ENCODE measurements at regions not wholly inside any gene's neighbourhood (a gene's known extent, or its start where the extent isn't known, plus 50 kb on each side); places are given as distances from the start of the nearest gene placed in this dataset.
A peak's percentile ranks its signal among the peaks of the same experiment; 100 is the strongest.

DNA sequence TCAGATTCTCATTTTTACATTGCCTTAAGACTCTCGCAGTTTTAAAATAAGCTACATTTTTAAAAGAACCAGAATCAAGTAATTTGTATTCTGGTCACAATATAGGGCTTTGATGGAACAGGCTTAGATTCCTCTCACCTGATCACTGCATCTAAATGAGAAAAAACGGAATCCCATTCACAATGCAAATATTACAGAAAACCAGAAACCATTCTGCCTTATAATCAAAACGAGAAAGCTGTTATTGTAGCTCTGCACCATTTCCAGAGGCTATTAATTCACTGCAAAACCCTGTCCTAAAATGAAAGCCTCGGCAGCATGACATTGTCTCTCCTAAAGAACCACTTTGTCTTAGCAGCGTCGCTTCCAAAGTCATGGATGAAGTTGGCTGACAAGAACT, 116.1 kb upstream of the ZNF366 start:
- DNase-seq (ENCODE audit: extremely low read depth, low read depth), result no peak

DNA sequence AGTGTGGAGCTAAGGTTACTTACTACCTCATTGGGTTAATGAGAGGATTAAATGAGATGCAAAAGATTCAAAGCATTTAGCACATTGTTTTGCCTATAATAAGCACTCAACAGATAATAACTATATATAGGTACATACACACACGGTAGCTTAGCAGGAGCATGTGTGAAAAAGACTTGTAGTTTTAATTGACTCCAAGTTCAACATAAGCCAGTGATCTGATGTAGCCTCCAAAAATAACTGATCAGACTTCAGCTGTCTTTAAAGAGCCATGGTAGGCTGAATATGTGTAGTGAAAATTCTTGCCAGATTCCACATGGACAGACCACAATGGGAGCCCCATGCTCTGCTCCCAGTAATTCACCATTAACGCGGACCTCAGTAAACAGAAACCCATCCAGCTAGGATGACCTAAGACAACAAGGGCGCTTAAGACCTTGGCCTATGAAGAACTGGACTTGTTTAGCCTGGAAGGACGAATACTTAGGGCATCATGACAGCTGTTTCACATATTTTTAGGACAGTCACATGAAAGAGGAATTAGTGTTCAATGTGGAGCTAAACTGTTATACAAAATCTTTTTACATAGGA, 115.1 kb upstream of the ZNF366 start:
- DNase-seq (ENCODE audit: extremely low read depth, low read depth), result no peak

DNA sequence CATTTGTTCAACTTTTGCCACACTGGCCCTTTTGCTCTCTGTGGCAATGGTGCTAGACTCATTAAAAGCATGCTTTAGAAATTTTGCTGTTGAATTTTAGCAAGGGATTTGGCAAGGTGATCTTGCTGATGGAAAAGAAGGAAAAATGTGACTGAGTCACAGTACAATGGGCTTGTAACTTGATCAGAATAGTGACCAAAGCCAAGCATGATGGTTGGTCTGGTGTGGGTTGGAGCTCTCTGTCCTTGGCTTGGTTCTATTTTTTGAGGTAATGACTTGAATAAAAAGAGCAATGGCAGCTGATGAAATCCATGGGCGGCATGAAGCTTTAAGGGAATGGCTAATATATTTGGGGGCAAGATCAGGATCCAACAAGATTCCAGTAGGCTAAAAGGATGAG, 114.4 kb upstream of the ZNF366 start:
- no peak for DNase-seq (ENCODE audit: extremely low read depth, low read depth)

DNA sequence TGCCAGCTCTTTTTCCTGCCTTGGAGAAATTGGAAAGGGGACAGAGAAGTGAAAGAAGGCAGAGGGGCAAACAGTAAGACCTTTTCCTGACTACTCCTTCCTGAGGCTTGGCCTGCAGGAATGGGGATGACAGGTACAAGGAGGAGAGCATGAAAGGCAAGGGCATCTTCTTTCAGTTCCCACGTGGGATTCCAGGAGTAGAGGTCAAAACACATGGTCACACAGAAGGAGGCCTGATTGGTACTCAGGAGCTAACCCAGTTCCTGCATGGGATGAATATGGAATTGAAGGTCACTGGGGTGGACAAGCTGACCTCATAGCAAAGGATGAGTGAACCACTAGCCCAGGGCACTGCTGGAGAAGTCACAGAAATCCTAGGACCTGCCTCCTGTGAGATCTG, 112.5 kb upstream of the ZNF366 start:
- DNase-seq (ENCODE audit: extremely low read depth, low read depth), result no peak

DNA sequence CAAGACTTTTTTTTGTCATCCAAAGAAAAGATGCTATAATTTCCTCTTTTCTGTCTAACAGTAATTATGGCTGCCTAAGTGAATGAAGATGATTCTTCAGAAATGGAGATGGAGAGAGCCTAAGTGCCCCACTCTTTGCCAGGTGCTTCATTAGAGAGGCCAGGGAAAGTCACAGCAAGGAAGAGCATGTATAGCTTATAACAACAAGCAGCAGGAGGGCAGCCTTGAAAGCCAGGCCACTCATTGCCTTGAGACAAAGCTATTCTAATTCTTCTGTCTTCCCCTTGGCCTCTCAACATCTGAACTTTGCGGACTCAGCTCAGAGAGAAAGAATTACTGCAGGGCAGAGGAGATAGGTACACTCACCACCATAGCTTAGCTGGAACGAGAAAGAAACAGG, 112.0 kb upstream of the ZNF366 start:
- no peak for DNase-seq (ENCODE audit: extremely low read depth, low read depth)

DNA sequence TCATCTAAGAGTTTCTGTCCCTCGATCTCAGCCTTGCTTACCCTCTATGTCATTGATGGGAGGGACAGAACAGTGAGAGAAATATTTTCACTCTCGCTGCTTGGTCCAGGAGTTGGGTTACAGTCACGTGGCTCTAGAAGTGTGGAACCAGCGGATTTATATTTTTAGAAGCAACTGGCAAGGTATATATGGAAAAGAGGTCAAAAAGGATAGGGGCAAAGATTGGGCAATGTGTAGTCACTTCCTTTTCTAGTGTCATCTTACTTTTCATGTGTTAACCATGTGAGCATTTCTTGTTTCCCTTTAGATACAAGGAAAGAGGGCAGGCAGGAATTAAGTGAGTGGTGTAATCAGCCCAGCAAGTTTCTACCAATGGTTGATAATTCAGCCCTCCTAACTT, 111.5 kb upstream of the ZNF366 start:
- DNase-seq (ENCODE audit: extremely low read depth, low read depth), result no peak

DNA sequence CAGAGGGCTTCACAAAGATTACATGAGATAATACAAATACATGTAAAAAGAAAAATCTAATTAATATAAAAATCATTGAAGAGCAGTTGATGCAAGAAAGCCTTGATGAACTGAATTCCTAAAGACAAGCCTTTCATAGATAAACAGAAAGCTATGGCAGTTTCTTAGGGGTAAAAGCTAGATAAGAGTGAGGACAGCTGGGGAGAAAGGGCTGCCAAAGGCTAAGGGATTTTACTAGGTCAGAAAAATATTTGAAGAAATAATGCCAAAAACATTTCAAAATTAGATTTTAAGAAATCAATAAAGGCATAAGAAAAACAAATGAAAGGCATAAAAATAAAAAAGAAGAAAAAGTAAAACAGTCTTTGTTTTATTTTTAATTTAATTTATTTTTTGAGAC, 107.9 kb upstream of the ZNF366 start:
- DNase-seq (ENCODE audit: extremely low read depth, low read depth), result no peak

DNA sequence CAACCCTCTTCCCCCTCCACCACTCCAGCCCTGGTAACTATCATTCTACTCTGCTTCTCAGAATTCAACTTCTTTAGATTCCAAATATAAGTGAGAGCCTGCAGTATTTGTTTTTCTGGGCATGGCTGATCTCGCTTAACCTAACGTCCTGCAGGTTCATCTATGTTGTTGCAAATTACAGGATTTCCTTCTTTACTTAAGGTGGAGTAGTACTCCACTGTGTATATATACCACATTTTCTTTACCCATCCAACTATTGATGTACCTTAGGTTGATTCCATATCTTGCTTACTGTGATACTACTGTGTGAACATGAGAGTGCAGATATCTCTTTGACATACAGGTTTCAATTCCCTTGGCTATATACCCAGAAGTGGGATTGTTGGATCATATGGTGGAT, 106.3 kb upstream of the ZNF366 start:
- DNase-seq (ENCODE audit: extremely low read depth, low read depth), result no peak

DNA sequence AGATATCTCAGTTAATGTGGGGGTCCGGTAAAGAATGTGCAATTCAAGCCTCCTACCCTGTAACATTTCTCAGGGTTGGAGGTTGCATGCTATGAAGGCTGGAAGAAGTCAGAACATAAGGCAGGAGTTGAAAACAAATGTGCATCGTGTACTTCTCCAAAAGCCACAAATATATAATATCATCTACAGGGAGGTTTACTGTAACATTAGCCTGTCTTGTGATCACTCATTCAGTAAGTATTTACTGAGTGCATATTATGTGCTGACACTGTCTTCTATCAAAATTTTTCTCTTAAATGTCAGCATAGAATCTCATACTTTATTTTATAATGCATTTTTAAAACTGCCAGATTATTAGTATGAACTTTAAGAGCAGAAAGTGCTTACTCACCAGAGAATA, 105.6 kb upstream of the ZNF366 start:
- DNase-seq (ENCODE audit: extremely low read depth, low read depth), result no peak

DNA sequence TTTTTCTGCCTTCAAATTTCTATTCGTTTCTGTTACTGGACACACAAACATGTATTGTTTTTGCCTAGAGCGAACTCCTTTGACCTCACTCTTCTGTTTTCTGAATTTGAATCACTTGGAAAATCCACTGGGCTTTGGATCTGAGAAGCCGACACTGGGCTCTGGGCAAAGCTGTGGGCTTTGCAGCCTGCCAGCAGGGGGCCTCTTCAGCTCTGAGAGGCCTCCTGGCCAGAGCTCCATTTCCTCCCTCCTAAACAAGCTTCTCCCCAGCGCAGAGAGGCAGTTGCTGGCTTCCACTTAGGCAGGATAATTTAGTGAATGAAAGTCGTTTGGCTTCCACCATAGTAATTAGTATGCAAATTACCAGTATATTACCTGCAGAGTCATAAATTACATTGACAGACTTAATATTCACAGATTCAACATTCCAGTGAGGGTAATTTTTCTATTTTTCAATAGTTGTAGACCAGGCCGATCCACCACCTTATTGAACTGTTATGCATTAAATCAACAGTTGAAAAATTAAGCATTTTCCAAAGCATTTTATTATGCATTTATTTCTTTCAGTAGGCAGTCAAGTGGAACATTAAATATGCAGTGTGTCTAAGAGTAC, 104.0 kb upstream of the ZNF366 start:
- peak; percentile 65 for DNase-seq (ENCODE audit: extremely low read depth, low read depth)

DNA sequence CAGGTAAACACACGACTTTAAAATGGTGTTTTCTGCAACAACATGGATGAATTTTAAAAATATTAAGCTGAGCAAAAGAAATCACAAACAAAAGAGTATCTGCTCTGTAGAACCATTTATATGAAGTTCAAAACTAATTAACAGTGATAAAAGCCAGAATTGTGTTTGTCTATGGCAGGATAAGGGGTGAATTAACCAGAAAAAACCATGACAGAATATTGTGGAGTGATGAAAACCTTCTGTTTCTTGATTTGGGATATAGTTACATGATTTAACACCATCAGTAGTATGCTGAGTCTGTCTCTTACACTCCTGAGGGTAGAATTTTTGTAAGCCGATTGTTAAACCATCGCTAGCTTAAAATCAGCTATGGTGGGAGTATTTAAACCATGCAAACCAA, 101.7 kb upstream of the ZNF366 start:
- DNase-seq (ENCODE audit: extremely low read depth, low read depth), result no peak

DNA sequence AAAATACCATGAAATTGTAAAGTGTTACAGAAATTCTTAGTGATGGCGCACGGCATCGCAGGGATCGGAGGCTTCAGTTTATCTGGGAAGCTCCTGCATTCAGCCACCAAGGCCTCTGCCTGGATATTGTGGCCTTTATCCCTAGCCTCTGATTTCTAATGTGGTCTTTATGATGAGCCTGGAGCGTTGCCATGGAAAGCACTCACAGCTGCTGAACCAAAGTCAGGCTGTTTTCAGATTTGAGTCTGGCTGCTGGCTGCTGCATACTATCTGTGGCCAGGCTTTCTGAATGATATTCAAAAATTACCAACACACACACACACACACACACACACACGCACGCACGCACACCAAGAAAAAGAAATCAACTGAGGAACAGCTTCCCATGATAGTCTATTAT, 101.1 kb upstream of the ZNF366 start:
- no peak for DNase-seq (ENCODE audit: extremely low read depth, low read depth)

DNA sequence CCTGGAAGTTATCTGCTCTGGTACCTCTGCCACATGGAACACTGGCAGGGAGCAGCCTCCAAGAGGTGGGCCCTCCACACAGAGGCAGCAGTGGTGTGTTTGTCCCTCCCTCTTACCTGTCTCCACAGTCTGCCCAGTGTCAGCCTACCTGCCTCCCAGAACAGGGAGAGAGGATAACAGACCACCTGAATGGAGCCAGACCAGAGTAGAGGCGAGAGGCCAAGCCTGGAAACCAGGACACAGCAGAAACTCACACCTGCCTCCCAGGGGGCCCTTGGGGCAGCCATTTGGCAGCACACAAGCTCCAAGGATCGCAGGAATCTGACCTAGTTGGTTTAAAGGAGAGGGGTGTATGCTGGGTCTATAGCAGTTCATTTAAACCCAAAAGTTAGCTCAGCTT, 100.2 kb upstream of the ZNF366 start:
- DNase-seq (ENCODE audit: extremely low read depth, low read depth), result no peak

DNA sequence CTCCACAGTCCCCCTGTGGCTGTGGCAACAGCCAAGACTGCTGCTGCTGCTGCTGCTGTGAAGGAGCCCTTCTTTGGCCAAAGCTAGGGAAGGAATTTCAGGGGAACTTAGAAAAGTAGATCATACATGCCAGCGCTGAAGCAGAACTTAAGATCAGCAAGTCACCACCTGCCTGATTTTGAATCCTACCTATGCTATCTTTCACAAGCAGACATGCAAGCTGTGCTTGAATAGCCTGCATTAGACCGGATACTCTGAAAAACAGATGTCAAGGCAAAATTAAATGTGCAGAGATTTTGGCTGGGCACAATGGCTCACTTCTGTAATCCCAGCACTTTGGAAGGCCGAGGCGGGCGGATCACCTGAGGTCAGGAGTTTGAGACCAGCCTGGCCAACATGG, 99.3 kb upstream of the ZNF366 start:
- no peak for DNase-seq (ENCODE audit: extremely low read depth, low read depth)

DNA sequence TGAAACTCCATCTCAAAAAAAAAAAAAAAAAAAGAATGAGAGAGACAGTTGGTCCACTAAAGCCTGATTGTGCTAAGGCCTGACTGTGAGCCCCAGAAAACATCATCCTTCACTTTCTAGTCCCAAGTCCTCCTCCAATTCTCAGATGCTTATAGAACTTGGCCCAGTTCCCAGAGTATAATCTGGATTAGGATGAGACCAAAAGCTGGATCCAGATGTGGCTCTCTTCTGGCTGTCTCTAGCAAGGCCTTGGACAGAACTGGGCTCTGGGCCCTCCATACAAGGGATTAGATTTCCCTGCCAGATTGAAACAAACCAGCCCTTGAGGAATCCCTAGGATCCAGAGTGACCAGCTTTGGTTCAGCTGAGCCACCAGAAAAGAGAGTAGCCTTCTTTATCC, 98.4 kb upstream of the ZNF366 start:
- DNase-seq (ENCODE audit: extremely low read depth, low read depth), result no peak

DNA sequence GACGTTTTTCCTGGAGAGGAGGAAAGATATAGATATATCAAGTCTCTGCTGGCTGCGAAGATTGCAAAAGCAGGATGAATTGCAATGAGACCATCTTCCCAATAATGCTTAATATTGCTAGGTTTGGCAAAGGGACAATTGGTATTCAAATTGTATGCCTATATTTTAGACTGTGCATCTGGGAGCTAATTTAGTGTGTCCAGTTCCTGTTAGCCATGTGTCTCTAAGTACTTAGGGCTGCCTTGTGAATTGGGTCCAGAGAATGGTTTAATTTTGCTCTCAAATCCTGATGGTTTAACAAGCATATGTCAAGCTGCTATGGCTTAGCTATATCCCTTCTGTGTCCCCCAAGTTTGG, 97.6 kb upstream of the ZNF366 start:
- DNase-seq (ENCODE audit: extremely low read depth, low read depth), result no peak

DNA sequence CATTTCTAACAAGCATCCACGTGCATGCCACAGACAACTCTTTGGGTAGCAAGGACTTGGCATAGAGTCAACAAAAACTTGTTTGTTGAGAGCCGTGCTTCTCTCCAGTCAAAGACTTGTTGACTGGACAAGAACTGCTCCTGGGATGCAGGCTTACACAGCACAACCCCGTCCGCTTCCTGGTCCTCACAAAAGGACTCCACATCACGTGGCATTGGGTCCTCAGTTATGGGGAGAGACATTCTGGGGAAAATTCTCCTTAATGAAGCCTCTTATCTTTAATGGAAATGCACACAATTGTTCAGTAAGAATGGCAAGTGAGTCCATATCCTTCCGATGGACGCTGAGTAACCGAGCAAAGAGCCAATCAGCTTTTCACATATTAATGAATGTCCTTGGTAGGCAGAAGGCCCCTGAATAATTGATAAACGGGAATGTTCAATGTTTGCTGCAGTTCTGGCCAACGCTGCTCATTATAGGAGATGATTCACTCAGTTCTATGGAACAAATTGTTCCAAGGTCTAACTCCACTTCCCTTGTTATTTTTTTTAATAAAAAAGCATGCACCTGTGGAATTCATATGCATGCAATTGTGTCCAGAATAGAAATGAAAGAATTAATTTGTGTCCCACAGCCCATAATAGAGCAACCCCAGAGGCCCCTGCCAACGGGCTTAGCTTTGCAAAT, 97.0 kb upstream of the ZNF366 start:
- DNase-seq (ENCODE audit: extremely low read depth, low read depth), result no peak

DNA sequence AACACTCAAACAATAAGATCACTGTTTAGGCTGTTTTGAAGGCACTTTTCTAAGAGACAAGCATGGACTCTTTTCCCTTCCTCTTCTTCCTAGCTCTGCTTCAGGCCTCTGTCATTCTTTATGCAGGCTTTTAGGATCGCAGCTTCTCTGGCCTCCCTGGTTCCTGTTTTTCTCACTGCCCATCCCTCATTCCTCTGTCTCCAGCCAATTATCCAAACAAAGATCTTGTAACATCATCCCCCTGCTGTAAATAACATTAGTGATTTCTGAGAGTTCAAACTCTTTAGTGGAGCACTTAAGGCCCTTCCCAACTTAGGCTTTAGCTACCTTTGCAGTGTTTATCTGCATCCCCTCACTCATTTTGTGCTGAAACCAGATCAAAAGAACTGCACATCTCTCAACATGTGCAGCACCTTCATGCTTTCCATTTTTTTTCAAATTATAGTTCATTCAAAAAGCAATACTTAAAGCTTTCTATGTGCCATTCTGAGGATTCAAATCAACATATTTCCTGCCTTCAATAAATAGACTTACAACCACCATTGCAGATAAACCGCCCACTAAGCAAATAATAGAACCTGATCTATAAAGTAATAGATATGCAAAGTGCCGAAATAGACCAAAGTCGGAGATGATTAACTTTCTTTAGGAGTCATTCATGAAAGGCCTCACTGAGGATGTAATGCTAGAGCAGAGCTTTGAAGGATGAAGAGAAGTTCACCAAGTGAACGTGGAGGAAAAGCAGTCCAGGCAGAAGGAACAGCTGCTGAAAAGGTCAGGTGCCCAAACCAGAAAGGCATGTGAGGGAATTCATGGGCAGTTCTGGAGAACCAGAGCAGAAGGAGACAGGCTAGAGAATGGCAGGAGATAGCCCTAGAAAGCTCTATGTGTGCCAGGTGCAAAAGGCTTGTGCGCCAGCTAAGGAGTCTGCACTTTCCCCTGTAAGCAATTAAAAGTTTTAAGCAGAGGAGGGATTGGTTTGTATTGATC, 95.8 kb upstream of the ZNF366 start:
- DNase-seq (ENCODE audit: extremely low read depth, low read depth), result no peak

DNA sequence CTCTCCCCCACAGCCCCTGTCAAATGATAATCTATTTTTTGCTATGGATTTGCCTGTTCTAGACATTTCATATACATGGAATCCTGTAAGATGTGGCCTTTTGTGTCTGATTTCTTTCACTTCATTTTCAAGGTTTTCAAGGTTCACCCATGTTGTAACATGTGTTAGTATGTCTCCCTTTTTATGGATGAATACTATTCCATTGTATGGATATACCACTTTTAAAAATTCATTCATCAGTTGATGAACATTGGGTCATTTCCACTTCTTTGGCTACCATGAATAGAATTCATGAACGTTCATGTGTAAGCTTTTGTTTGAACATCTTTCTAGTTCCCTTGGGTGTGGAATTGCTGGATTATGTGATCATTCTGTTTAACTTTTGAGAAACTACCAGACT, 94.7 kb upstream of the ZNF366 start:
- DNase-seq (ENCODE audit: extremely low read depth, low read depth), result no peak

DNA sequence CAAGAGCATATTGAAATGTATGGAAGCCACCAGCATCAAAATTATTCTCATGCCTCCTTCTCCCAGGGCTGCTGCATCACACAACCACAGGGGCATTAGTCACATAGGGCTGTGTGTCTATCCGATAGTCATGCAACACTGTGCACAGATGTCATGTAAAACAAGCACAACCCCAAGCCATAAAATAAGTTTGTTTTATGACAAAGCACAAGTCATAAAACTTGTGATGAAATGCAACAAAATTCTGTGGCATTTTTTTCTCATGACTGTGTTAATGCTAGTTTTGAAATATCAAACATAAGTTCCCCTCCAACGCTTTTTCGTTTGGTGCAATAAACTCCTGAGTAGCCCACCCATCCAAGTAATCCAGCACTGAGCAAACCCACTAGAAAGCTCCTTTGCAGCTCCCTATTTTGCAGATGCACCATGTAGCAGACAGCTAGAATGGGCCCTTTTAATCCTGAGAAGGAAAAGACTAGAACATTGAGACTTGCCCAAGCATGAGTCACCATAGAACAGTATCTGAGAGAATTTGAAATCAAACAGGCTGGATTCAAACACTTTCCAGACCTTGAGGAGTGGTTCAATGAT, 93.3 kb upstream of the ZNF366 start:
- peak; percentile 79 for DNase-seq (ENCODE audit: extremely low read depth, low read depth)
